HFF-Myc (cell line): ENCODE measurements at regions not wholly inside any gene's neighbourhood (a gene's known extent, or its start where the extent isn't known, plus 50 kb on each side); places are given as distances from the start of the nearest gene placed in this dataset.

Experiments used
- DNase-seq: peaks from one replicate; pipeline ENCODE4 v3.0.0-alpha.2; 2011; ENCODE audit warnings: low read depth; ENCODE audit errors: extremely low read depth
- H3K4me3 ChIP-seq: replicated peaks from 2 replicates; pipeline ENCODE4 v1.5.1; 2011; ENCODE audit warnings: low read depth, mild to moderate bottlenecking, control low read depth, low read length
- TF ChIP-seq, protein P1 (sequence below): IDR thresholded peaks from 2 replicates; pipeline ENCODE4 v1.5.1; 2012; ENCODE audit warnings: mild to moderate bottlenecking, low read depth, low read length, control low read depth; ENCODE audit errors: missing control alignments

DNA sequence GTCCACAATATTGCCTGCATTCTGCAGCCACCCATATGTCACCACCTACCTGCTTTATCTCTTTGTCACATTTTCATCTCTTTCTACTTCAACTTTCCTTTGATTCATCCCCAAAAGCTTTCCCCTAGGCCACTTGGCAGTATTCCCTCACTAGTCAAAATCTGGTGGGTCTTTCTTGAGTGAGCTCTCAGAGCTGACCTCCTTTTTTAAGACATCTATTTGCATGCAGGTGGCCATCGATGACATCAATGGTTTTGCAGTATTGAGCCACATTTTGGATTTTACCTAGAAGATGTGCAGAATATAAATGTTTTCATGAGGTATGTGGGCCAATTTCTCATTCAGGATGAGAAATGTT, 133.4 kb upstream of the REG3A start:
- TF ChIP-seq, protein P1, sequence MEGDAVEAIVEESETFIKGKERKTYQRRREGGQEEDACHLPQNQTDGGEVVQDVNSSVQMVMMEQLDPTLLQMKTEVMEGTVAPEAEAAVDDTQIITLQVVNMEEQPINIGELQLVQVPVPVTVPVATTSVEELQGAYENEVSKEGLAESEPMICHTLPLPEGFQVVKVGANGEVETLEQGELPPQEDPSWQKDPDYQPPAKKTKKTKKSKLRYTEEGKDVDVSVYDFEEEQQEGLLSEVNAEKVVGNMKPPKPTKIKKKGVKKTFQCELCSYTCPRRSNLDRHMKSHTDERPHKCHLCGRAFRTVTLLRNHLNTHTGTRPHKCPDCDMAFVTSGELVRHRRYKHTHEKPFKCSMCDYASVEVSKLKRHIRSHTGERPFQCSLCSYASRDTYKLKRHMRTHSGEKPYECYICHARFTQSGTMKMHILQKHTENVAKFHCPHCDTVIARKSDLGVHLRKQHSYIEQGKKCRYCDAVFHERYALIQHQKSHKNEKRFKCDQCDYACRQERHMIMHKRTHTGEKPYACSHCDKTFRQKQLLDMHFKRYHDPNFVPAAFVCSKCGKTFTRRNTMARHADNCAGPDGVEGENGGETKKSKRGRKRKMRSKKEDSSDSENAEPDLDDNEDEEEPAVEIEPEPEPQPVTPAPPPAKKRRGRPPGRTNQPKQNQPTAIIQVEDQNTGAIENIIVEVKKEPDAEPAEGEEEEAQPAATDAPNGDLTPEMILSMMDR, result no peak
- no peak overlapping the region for H3K4me3 ChIP-seq
- DNase-seq, result no peak

DNA sequence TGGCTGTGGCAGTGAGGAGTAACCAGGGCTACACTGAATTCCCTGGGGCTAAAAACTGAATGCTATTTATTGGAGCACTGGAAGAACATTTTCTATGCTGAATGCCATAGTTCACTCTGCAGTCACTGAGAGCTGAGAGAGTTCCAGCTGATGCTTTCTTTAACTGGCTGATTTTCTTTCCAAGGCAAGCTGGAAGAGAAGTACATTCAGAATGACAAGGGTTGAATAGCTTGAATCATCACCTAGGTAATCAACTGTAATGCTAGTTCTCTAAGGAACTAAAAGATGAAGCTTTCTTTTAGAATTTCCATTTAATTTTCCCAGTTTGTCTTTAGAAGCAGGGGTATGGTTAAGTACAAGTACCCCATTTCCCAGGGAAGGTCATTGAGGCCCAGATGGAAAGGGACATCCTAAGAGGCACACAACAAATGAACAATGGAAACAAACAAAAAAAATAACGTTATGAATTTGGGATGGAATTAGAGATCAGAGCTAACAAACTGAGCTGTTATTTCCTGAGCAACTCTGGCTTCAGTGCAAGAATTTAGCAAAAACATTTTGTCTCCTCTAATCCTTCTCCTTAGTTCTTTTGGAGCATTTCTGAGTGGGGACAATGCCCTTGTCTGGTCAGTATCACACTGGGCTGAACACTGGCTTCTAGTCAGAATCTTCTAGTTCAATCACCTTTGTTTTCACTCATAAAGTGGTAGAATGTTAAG, 132.8 kb upstream of the REG3A start:
- no peak overlapping the region for H3K4me3 ChIP-seq
- DNase-seq, result no peak
- TF ChIP-seq, protein P1, result no peak

DNA sequence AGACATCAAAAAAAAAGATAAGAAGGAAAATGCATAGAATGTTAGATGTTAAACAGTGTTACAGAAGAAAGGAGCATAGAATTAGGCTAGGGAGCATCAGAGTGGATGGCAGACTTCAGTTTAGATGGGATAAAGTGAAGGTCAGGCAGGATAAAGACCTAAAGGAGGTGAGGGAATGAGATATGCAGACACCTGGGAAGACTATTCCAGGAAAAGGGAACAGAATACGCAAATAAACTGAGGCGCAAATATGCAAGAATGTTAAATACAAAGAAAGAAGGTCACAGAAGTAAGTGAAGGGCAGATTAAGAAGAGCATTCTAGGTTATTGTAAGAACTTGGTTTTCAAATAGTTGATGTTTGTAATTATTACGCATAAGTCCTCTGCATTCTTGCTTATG, 116.3 kb upstream of the REG3A start:
- no peak for DNase-seq

DNA sequence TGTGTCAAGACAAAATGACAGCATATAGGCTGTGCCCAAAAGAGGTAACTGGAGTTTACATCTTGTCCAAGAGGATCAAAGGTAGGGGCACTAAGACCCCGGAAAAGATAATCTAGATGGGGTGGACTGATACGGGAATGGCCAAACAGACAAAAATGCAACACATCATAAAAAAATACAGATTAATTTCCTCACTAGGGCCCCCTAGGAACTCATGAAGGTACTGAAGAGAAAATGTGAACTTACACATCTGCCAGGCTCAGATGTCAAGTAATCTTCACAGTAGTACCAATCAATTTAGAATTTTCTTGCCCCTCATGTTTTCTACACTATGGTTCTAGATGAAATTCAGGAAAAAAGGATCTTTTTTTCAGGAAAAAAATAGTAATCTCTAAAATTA, 115.6 kb upstream of the REG3A start:
- TF ChIP-seq, protein P1, result no peak
- no peak for DNase-seq
- H3K4me3 ChIP-seq, result no peak overlapping the region

More for the DNA sequence above, 116.3 kb upstream of the REG3A start:
- TF ChIP-seq, protein P1, result no peak
- H3K4me3 ChIP-seq, result no peak overlapping the region

DNA sequence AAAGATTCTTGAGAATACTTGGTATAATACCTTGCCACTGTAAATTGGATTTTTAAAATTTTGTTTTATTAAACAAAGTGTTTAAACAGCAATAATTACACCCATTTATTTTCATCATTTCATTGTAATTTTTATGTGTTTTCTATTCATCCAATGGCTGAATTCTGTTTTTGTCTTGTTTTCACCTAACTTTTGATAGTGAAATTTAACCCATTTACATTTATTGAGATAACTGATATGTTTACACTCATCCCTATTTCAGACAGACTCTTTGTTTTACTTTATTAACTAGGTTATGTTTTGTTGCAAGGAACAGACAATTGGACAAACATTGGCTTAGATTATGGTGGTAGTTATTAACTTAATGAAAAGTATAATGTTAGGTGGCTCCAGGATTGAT, 113.1 kb upstream of the REG3A start:
- H3K4me3 ChIP-seq, result no peak overlapping the region
- DNase-seq, result no peak
- TF ChIP-seq, protein P1, result no peak

DNA sequence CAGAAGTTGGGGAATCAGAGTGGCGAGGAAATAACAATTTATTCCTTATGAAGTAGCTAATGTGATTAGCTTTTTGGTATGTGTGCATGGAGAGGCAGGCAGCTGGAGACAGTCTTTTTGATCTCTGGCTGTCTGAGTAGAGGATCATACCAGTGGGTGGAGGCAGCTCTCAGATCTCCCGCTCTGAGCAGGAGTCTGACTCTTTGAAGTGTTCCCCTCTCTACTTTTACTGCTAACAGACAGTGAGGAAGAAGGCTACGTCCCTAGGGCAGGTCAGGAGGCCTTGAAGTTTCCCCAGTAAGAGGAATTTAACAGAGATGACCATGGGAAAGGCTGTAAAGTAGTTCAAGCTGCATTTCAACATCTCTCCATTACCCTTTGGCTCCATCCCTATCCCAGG, 111.9 kb upstream of the REG3A start:
- no peak overlapping the region for H3K4me3 ChIP-seq
- DNase-seq, result no peak
- TF ChIP-seq, protein P1, result no peak

DNA sequence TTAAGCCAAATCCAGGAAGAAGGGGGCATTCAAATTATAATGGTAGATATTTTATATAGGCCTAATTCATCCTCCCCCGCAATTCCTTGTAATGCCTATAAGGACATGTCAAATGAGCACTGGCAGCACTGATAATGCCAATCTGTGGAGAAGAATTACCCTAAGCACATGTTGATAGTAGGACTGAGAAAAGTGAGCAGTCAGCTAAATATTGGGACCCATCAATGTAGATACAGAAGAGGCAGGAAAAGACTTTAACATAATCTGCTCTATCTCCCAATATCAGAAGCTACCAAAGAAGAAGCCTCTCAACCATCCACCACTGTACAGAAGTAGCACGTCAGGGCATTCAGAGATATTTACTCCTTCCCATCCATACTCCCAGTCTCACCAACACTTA, 101.3 kb upstream of the REG3A start:
- no peak overlapping the region for H3K4me3 ChIP-seq
- no peak for DNase-seq
- TF ChIP-seq, protein P1, result no peak
